NCI-H2081 (cell line): ENCODE measurements at regions not wholly inside any gene's neighbourhood (a gene's known extent, or its start where the extent isn't known, plus 50 kb on each side); places are given as distances from the start of the nearest gene placed in this dataset.
"Not testable (repeated sequence)": the region's sequence is repeated elsewhere in the genome, so short reads cannot be mapped to it uniquely, and the experiment has no call there.

ENCODE experiments used
- DNase-seq, 2 experiments: peaks; one replicate each; lab custom pipeline; 2025; lab: John Stamatoyannopoulos, UW

- no peak for DNase-seq
These were observed 318.8 kb downstream of the ZNF674 start for GRCh38 chrX:46226422-46226821.

DNA sequence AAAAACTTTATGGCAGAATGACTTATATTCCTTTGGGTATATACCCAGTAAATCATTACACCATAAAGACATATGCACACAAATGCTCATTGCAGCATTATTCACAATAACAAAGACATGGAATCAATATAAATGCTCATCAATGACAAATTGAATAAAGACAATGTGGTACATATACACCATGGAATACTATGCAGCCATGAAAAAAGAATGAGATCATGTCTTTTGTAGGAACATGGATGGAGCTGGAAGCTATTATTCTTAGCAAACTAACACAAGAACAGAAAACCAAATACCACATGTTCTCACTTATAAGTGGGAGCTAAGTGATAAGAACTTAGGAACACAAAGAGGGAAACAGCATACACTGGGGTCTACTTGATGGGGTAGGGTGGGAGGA is 321.7 kb downstream of the ZNF674 start:
- DNase-seq, result not testable (repeated sequence)

DNA sequence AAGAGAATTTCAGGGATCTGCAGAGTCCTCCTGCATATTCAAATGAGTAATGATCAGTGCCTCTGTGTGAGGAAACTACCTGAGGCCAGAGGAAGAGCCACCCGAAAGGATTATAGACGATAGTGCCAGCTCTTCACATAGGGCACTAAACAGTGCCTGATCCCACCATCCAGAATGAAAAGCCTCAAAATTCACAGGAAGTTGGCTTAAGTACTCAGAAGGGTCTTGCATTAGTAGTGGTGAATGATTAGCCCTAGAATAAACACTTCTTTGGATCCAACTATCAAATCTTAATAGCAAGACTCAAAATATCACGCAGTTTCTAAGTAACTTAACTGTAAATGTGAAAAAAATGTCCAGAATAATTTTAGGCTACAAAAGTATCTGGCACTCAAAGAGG is 324.4 kb downstream of the ZNF674 start:
- no peak for DNase-seq

- DNase-seq, result no peak
These were observed 326.8 kb downstream of the ZNF674 start for GRCh38 chrX:46218373-46218772.

- DNase-seq, result no peak
These were observed 328.8 kb downstream of the ZNF674 start for GRCh38 chrX:46216406-46216805.

DNA sequence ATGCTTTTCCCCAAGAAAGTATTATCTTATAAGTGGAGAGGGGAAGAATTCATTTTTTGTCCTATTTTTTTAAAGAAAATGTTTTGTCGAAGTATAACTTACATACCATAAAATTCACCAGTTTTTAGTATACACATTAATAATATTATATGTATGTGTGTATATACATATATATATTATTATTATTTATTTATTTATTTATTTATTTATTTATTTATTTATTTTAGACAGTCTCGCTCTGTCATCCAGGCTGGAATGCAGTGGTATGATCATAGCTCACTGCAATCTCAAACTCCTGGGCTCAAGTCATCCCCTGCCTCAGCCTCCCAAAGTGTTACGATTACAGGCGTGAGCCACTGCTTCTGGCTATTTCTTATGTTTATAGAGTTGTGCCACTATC is 334.1 kb downstream of the ZNF674 start:
- DNase-seq, result no peak

GRCh38 chrX:46209768-46210167 is 335.5 kb downstream of the ZNF674 start:
- no peak for DNase-seq

DNA sequence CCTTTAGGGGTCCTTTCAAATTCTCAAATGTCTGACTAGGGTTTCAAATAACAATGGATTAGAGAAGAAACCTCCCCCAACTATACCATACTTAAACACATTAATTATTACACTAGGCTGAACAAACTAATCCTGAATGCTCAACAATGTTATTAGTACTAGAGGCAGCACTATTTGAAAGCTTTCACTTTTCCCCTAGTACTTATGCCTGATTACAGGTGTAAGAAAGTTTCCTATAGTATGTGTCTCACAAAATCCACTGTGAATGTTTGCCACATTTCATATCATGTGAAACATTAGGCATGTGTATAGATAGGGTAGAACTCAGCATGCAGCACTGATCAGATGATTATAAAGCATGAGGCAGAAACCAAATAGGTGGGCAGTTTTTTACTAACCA is 336.2 kb downstream of the ZNF674 start:
- no peak for DNase-seq

GRCh38 chrX:46208225-46208854 is 336.9 kb downstream of the ZNF674 start:
- no peak for DNase-seq

- DNase-seq, result no peak
These were observed 340.3 kb downstream of the ZNF674 start for GRCh38 chrX:46204721-46205422.

DNA sequence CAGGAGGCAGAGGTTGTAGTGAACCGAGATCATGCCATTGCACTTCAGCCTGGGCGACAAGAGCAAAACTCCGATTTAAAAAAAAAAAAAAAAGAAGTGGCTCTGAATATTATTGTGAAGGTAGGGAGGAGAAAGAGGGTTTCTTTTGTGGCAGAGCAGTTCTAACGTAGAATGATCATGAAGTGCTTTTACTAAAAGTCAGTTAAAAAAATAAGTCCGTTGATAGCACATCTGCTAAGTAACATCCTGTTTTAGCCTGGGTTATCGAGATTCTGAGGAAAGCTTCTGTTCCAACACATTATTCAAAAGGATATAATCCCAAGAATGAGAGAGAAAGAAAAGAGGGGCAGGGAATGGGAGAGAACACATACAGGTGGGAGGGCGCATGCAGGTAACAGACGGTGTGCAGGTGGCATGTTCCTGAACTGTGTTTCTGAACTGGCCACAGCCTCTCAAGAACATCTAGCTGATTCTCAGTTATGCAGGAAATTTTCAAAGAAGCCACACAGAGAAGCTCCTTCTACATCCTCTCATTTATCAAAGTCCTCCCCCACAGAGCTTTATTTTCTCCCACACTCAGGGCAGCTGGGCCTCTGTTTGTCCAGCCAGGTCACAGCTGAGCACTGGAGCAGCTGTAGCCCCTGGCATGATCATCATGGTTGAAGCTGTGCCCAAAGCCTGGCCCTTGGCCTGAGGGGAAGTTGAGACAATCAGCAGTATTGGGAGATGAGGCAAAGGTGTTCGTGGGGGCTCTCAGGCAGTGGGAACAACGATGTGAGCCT is 342.3 kb downstream of the ZNF674 start:
- DNase-seq, result no peak

- DNase-seq, result no peak
These were observed 344.8 kb downstream of the ZNF674 start for GRCh38 chrX:46200413-46200812.

DNA sequence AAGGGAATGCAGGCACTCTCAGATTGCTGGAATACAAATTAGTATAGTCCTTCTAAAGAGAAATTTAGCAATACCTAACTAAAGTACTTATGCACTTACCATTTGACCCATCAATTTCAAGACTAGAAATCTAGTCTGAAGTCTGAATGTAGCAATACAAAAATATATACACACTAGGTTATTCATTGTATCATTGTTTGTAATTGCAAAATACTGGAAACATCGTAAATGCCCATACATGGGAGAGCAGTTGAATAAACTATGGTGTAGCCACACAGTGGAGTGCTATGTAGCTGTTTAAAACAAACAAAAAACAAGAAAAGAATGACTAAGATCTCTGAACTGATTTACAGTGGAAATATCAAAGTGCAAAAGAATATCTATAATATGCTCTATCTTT is 346.4 kb downstream of the ZNF674 start:
- no peak for DNase-seq

DNA sequence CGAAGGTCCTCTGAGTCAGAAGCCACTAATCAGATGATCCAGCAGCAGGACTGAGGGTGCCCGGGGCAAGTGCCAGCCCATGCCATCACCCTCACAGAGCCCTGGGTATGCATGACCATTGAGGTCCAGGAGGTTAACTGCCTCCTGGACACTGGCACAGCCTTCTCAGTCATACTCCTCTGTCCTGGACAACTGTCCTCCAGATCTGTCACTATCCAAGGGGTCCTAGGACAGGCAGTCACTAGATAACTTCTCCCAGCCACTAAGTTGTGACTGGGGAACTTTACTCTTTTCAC is 358.5 kb downstream of the ZNF674 start:
- DNase-seq, result not testable (repeated sequence)

GRCh38 chrX:46185923-46186810 is 359.1 kb downstream of the ZNF674 start:
- DNase-seq, result no peak

GRCh38 chrX:46184749-46185148 is 360.5 kb downstream of the ZNF674 start:
- no peak for DNase-seq

- DNase-seq, result no peak
These were observed 364.9 kb downstream of the ZNF674 start for GRCh38 chrX:46180258-46180687.

- DNase-seq, result no peak
These were observed 365.5 kb downstream of the ZNF674 start for GRCh38 chrX:46179748-46180147.

- DNase-seq, result no peak
These were observed 366.5 kb downstream of the ZNF674 start for GRCh38 chrX:46178763-46179162.

GRCh38 chrX:46173159-46173558 is 372.1 kb downstream of the ZNF674 start:
- DNase-seq, result no peak

DNA sequence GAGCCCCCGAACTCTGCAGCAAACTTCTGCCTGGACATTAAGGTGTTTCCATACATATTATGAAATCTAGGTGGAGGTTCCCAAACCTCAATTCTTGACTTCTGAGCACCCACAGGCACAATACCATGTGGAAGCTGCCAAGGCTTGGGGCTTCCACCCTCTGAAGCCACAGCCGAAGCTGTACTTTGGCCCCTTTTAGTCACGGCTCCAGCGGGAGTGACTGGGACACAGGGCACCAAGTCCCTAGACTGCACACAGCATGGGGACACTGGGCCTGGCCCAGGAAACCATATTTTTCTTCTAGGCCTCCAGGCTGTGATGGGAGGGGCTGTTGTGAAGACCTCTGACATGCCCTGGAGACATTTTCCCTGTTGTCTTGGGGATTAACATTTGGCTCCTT is 373.8 kb downstream of the ZNF674 start:
- not testable (repeated sequence) for DNase-seq

DNA sequence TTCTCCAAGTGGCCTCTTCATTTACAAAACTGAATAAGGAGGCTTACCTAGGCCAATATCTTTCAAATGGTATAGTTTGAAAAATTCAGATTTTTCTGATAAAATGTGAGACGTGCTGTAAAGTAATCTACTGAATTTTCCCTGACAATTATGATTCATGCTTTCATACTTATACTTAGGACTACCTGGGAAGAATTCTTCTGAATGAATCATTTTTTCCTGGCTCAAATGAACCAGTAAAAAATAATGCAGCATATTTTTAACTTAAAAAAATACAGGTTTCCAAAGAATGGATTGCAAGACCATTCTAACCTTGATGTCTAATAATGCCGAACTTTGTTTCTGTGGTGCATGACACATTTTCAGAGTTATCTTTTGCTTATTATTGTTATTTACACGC is 375.4 kb downstream of the ZNF674 start:
- DNase-seq, result no peak
